GM18868 (cell line): ENCODE measurements at regions not wholly inside any gene's neighbourhood (a gene's known extent, or its start where the extent isn't known, plus 50 kb on each side); places are given as distances from the start of the nearest gene placed in this dataset.
"Not testable (repeated sequence)": the region's sequence is repeated elsewhere in the genome, so short reads cannot be mapped to it uniquely, and the experiment has no call there.

ENCODE experiments used
- ATAC-seq: cut with Tn5 transposase; IDR thresholded peaks from one replicate; pipeline ENCODE4 v1.9.1; 2021; ENCODE audit warnings: mild to moderate bottlenecking, moderate library complexity; ENCODE audit not compliant: unreplicated experiment

DNA sequence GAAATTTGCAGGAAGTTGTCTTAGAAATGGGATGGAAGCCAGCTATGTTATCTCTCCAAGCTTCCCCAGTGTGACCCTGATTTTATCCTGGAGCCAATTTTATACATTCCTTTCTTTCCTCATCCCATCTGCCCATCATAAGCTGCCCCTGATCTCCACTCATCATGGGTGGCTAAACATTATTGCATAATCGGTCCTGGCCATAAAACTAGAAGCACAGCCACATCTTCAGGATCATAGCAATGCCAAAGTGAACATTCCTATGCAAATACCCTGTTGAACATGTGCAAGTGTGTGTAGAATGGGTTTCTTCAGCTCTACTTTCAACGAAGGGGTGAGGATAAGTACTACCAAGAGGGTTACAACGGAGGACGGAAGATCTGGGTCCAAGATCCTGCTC, 50.6 kb upstream of the COG2 start:
- no peak for ATAC-seq

DNA sequence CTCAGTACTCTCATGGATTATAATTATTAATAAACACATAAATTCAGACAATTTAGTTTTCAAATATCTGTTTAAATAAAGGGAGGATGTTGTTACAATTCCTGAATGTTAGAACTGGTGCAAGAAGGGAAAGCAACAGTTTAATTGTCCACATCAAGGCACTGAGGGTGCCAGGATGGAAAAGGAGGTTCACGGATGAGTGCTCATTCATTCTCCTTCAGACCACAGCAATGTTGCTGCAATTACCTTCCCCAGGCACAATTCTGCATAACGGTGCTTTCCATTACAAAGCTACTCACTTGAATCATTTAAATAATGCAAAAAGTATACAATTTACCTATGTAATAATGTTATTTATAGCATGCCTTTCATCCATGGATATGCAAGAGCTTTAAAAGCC, 52.3 kb upstream of the COG2 start:
- ATAC-seq: no peak

DNA sequence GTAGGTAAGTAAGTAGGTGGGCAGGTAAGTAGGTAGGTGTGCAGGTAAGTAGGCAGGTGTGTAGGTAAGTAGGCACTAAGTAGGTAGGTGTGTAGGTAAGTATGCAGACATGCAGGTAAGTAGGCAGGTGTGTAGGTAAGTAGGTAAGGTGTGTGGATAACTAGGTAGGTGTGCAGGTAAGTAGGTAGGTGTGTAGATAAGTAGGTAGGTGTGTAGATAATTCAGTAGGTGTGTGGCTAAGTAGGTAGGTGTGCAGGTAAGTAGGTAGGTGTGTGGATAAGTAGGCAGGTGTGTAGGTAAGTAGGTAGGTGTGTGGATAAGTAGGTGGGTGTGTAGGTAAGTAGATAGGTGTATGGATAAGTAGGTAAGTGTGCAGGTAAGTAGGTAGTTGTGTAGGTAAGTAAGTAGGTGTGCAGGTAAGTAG, 53.9 kb upstream of the COG2 start:
- ATAC-seq: no peak

DNA sequence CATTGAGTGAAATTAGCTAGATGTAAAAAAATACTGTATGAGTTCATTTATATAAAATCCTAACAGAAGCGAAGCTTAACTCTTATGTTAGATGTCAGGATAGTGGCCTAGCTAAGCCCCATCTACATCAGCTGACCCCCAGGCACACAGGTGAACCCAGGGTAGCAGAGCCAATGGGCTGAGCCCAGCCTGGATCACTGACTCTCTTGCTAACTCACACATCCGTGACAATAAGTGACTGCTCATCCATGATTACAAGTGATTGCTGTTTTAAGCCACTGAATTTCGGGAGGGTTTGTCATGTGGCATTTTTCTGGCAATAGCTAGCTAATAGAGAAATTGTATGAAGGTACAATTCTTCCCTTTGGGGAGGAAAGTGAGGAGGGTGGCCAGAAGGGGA, 55.2 kb upstream of the COG2 start:
- ATAC-seq: no peak

DNA sequence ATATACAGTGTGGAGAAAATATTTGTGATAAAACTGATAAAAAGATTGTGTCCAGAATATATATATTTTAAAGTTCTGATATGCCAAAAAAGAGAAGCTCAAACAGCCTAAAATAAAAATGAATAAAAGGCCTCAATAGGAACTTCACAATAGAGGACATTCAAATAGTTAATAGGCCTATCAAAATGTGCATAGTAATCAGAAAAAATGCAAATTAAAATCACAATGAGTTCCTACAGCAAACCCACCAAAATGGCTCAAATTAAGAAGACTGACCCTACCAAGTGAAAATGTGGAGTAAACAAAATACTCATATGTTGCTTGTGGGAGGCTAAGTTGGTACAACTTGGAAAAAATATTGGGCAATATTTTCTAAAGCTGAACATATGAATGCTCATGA, 57.6 kb upstream of the COG2 start:
- ATAC-seq: no peak

DNA sequence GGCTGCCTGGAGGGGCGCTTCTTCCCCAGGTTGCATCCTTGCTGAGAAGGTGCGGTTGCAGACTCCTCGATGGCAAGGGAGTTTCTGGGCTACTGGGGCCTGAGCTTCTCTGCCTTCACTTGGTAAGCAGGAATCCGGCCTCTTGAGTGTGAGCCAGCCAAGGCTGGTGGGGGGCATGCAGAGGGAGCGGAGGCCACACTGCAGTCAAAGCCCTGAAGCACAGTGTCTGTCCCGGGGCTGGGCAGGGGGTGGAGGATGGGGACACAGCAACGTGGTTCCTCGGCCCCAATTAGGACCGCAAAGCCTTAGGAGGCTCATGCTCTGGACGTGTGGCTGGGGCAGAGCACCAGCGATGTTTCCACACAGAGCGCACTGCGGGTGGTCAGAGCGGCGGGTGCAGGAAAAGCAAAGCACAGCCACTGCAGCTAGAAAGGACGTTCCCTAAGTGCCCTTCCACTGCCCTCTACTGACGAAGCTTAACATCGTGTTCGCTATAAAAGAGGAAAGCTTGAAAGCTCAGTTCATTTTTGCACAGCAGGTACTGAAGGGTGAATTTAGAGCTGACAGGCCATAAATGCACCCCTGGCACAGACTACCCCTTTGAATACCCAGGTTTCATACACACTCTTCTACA, 60.7 kb upstream of the COG2 start:
- no peak for ATAC-seq

DNA sequence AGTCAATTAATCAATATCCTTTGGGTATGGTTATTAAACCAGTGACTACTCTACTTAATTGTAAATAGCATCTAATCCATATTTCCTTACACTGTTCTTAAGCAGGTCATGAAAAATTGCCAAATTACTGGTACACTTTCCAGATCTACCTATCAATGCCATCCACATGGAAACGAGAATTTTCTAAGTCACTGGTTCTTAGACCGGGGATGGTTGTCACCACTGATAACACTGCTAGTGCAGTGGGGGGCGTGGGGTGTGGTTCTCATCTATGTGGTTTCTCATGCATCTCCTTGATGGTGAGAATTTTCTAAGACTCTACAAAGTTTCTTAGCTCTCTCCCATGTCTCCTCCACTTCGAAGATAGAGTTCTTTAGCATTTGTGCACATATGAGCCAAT, 63.7 kb upstream of the COG2 start:
- ATAC-seq: no peak

DNA sequence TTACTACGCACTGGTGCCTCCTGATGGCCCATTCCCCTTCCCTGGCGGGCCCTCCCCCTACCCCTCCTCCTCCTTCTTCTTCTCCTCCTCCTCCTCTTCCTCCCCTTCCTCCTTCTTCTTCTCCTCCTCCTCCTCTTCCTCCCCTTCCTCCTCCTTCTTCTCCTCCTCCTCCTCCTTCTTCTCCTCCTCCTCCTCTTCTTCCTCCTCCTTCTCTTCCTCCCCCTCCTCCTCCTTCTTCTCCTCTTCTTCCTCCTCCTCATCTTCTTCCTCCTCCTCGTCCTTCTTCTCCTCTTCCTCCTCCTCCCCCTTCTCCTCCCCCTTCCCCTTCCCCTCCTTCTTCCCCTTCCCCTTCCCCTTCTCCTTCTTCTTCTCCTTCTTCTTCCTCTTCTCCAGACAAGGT, 64.7 kb upstream of the COG2 start:
- no peak for ATAC-seq

DNA sequence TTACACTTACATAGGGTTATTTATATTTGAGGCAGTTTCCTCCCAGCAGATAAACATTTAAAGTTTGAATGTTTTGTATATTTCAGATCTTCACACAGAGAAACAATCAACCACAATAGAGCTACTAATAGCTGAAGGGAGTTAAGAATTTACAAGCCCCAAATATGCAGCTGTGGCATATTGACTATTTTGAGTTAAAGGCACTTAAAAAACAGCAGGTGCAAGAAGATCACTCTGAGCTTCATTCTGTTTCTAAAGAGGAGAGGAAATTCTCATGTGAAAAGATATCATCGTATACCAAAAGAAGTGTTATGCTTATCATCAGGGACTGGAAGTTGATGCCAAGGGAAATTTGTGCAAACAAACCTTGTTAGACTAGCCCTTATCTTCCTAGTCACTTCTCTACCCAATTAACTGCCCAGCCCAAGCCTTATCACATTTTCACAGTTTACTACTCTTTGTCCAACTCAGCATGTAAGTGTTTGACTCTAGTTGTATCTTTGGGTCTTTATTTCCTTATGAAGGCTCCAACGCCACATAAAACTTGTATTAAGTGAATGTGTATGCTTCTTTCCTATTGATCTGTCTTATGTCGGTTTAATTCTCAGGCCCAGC, 66.3 kb upstream of the COG2 start:
- ATAC-seq: no peak

DNA sequence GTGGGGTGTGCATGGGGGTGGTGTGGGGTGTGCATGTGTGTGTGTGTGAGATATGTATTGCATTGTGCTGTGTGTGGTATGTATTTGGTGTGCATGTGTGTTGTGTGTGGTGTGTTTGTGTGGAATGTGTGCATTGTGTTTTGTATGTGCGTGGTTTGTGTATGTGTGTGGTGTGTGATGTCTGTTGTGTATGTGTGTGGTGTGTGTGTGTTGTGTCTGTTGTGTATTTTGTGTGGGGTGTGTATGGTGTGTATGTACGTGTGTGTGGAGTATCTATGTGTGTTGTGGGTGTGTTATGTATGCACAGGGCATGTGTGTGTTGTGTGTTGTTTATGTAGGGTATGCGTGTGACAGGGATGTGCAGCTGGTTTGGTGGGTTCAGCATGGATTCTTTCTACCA, 67.8 kb upstream of the COG2 start:
- no peak for ATAC-seq

DNA sequence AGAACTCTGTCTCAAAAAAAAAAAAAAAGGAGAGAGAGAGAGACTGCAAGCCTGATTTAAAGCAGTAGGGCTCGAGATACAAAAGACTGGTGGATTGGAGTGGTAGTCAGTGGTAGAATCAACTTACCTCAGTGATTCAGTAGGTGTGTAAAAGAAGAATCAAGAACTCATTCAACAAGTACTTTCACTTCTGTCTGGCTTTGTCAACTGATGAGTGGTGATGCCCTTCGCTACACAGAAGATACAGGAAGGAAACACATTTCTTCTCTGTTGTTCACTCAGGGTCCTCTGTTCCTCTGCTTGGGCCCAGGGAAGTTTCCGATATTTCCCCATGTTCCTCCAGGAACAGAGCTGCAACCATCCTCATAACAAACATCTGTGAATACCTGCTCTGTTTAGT, 68.6 kb upstream of the COG2 start:
- ATAC-seq: no peak

DNA sequence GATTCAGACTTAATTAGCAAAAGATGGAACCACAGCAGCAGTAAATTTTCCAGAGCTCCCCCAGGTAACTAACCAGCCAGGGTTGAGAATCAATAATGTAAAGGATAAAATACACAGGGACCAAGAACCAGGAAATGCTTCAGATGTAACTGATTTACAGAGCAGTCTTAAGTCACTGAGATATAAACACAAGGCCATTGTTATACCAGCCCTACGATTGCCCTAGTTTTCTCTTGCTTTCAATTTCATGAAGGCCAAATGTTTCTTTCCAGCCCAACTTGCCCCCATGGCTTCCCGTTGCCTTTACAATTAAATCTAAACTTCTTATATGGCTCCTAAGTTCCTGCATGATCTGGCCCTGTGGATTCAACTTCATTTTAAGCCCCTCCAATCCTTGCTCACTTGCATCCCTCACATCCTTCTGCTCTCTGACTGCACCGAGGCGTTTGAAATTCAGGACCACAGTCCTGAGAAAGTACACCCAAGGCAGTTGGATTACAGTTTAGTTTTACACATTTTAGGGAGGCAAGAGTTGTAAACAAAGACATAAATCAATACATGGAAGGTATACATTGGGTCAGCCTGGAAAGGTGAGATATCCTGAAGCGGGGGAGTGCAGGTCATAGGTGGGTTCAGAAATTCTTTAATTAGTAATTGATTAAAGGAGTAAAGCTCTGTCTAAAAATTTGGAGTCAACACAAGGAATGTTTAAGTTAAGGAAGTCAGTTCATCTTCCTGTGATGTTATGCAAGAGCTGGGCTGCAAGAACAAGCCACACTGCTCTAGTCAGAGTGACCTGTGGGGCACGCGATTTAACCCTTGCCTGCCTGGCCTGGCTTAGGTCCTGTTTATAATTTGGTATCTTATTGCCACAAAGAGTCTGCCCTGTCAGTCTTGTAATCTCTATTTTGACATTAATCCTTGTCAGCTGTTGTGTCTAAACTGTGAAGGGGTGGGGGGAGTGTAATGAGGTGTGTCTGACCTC, 69.9 kb upstream of the COG2 start:
- no peak for ATAC-seq

DNA sequence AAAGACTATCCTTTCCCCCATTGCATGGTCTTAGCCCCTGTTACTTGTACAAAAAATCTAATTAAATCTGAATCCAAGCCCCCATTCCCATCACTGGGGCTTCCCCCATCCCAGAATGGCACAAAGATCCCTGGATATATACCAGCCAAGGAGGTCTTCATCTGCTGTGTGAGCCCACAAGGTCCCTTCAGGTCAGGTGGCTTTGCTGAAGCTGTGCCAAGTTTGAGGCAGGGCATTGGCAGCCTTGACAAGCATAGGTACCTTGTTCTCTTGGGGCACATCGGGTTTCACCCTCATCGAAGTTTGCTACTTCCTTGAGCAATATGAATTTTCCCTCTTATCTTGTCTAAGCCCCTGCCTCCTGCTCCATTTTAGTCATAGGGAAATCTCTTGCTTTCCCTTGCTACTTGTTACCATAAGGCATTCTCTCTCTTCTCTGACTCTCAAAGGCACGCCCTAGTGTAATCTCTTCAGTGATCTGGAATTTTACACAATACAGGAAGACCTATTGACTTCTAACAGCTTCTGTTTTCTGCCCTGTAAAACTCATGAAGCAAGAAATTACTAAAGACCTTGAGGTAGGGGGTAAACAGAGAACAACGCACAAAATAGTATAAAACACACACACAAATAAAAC, 71.4 kb upstream of the COG2 start:
- no peak for ATAC-seq

DNA sequence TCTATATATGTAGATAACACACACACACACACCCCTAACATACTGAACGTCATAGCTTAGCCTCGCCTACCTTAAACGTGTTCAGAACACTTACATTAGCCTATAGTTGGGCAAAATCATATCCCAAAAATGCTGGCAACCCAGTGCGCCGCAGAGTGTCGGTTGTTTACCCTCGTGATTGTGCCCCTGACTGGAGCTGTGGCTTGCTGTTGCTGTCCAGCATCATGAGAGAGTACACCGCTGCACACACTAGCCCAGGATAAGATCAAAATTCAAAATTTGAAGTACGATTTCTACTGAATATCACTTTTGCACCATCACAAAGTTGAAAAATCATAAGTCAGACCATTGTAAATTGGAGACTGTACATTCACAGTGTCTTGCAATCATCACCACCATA, 73.1 kb upstream of the COG2 start:
- no peak for ATAC-seq

DNA sequence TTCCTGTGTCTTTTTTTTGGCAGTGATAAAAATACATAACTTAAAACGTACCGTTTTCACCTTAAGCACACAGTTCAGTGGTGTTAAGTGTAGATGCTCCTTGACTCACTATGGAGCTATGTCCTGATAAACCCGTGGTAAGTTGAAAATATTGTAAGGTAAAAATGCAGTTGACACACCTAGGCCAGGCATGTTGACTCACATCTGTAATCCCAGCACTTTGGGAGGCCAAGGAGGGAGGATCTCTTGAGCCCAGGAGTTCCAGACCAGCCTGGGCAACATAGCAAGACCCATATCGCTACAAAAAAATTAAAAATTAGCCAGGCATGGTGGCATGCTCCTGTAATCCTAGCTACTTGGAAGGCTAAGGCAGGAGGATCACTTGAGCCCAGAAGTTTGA, 73.6 kb upstream of the COG2 start:
- ATAC-seq: no peak

DNA sequence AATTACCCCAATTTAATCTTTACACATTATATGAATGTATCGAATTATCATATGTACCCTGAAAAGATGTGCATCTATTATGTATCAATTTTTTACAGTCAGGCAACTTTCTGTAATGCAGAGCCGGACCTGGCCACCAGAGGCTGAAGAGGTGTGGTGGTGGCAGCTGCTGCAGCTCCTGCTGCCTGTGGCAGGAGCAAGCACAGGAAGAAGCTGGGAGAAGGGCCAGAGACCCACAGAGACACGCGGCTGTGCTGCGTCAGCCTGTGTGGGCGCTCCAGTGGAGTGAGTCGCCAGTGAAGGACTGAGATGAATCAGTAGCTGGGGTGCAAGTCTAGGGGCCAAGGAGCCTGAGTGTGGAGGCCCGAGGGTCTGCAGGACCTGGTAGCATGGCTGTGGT, 74.3 kb upstream of the COG2 start:
- no peak for ATAC-seq

DNA sequence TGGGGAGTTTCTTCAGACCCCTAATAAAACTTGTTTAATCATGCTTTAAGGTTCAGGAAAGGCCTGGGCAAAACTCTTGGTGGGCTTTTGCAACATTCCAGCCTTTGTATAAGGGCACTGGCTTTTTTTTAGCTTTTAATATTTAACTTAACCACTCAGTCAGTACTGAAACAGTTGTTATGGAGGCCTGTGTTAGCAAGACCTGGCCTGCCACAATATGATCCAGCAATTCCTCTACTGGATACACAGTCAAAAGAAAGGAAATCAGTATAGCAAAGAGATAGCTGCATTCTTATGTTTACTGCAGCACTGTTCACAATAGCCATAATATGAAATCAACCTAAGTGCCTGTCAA, 75.1 kb upstream of the COG2 start:
- no peak for ATAC-seq

DNA sequence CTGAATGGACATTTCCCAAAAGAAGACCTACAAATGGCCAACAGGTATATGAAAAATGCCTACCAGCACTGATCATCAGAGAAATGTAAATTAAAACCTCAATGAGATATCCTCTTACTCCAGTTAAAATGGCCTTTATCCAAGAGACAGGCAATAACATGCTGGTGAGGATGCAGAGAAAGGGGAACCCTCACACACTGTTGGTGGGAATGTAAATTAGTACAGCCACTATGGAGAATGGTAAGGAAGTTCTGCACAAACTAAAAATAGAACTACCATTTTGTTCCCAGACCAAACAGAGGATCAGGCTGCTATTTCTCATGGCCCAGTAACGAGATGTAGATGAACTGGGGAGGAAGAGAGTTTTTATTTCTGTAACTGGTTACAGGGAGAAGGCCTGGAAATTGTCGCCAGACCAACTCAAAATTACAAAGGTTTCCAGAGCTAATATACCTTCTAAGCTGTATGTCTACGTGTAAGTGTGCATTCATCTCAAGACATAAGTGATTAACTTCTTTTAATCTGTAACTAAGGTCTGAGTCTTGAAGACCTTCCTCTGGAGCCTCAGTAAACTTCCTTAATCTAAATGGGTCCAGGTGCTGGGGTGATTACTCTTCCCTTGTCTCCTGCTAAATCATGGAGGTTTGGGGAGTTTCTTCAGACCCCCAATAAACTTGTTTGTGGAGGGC, 75.6 kb upstream of the COG2 start:
- ATAC-seq: not testable (repeated sequence)

DNA sequence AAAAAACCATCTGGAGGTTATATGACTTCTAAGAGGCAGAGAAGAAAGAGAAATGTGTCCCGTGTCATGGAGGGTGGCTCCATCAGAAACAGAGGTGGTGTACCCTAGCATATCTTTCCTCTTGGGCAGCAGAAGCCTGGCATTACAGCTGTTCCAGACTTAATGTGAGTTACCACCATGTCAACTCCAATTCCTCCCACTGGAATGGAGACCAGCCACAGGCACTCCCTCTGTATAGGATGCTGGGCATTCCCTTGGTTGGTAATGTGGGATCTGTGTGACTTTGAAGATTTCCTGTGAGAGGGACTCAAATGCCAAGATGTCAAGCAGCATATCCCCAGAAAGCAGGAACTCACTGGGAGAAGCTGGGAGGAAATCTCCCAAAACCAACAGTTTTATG, 77.1 kb upstream of the COG2 start:
- ATAC-seq: no peak

DNA sequence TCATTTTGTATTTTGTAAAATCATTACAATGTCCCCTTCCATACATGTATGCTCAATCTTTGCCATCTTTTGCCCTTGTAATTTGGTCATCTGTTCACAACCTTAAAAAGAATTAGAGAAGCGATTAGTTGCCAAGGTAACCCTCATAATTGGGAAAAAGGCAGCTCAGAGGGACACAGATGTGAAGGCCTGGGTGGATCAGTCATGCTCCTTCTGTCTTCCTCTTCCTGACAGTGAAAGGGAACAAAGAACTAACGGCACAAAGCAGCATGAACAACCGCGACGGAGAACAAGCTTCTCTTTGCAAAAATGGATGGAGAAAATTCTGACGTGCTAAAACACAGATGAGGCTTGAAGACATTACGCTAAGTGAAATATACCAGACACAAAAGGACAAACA, 78.7 kb upstream of the COG2 start:
- no peak for ATAC-seq

DNA sequence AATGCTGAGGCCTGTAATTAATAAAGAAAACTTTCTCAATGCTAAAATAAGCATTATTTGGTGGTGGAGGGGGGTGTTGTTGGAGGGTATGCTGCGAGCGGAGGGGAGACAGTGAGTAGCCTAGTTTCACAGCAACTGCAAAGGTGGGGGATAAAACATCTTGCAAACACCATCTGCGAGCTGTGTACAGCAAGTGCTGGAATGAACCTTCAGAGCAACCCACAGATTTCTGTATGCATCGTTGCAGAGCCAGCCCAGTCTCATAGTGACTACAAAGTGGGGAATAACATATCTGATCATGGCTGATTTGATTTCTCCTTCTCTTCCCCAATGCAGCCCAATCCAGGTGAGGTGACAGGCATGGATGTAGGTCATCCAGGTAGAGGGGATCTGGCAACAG, 80.7 kb upstream of the COG2 start:
- ATAC-seq: no peak
